H1 (cell line): ENCODE measurements at regions not wholly inside any gene's neighbourhood (a gene's known extent, or its start where the extent isn't known, plus 50 kb on each side); places are given as distances from the start of the nearest gene placed in this dataset.

Source experiments
- BCL11A ChIP-seq, 2 experiments: IDR thresholded peaks; one replicate each; pipeline ENCODE4 v1.6.1; 2011; ENCODE audit warnings: low read depth in 2 of 2, low read length in 2 of 2, mild to moderate bottlenecking in 2 of 2
- GABPA ChIP-seq: IDR thresholded peaks from 2 replicates; pipeline ENCODE4 v1.6.1; 2011; ENCODE audit warnings: mild to moderate bottlenecking, low read length, moderate library complexity, borderline replicate concordance; ENCODE audit not compliant: insufficient read depth

DNA sequence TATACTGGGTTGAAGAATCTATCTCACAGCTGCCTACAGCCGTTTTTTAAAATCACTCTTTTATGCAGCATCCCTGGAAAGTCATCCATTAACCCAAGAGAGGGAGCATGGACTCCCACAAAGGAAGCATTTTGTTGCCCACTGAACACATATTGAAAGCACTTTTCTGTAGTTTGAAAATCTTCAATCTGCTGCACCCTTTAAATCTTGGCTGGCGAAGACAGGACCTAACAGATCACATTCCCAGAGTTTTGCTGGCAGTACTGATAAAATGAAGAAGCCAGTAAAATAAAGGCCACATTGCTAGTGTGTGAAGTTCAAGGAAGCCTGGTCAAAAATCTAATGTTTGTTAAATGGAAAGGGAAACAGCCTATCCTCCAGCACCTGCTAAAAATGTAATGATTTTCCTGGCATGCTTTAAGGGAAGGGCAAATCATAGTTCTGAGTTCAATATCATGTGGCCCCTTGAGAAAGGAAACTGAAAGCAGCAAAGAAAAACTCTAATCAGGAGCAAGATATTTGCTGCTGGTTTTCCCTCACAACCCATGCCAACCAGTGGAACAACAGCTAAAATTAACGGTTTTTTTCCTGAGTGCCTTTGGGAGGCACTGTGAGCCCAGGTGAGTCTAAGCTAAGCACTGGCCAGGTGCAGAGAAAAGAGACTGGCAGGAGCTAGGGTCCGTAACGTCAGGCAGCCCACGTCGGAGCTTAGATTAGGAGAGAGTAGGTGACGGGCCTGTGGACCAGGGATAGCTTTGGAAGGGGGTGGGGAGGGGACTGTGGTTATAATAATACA, 97.9 kb upstream of the PALS2 start:
- TF ChIP-seq BCL11A (IDR thresholded peaks at IDR 0.05; ENCODE audit: low read depth in 2 of 2, low read length in 2 of 2): no peak
- no peak for TF ChIP-seq GABPA
